K562 (cell line): ENCODE measurements at regions not wholly inside any gene's neighbourhood (a gene's known extent, or its start where the extent isn't known, plus 50 kb on each side); places are given as distances from the start of the nearest gene placed in this dataset.

Source experiments
- ARHGAP35 ChIP-seq: fragments of 450-650 bp; IDR thresholded peaks from 2 replicates; pipeline ENCODE4 v1.6.1; 2018; ENCODE audit not compliant: partially characterized antibody
- ARNT ChIP-seq, 2 experiments: fragments of 450-650 bp; IDR thresholded peaks; 2 replicates each; pipeline ENCODE4 v1.6.1; 2016; ENCODE audit warnings: mild to moderate bottlenecking in 1 of 2
- CEBPB ChIP-seq: fragments of 450-650 bp; IDR thresholded peaks from 2 replicates; pipeline ENCODE4 v1.6.1; 2016; ENCODE audit warnings: missing genetic modification characterization, missing compliant biosample characterization
- CTCF ChIP-seq, 3 experiments: IDR thresholded peaks in 2 of 3; conservative IDR thresholded peaks in 1 of 3; 2 replicates each; pipeline ENCODE4 v1.5.1; 2011 to 2012; ENCODE audit warnings: low read length in 3 of 3, mild to moderate bottlenecking in 3 of 3, control low read depth in 2 of 3, improper control_type of control experiment in 1 of 3, inconsistent platforms in 1 of 3, low read depth in 1 of 3, mixed read lengths in 1 of 3, moderate library complexity in 1 of 3; ENCODE audit not compliant: insufficient read depth in 2 of 3
- NCOR1 ChIP-seq: fragments of 450-650 bp; IDR thresholded peaks from 2 replicates; pipeline ENCODE4 v1.6.1; 2016; ENCODE audit warnings: mild to moderate bottlenecking, moderate library complexity
- NFIC ChIP-seq: fragments of 450-650 bp; IDR thresholded peaks from 2 replicates; pipeline ENCODE4 v1.6.1; 2017; ENCODE audit warnings: mild to moderate bottlenecking, inconsistent platforms
- NR2C2 ChIP-seq, 2 experiments: fragments of 200-800 bp in 1 of 2; sonication (Bioruptor generic) in 1 of 2; sonication (generic) in 1 of 2; formaldehyde crosslinking in 1 of 2; IDR thresholded peaks; 2 replicates each; pipeline versions ENCODE4 v1.6.1 to v1.8.0; 2016 to 2022; ENCODE audit warnings: mild to moderate bottlenecking in 1 of 2, missing compliant biosample characterization in 1 of 2, missing genetic modification characterization in 1 of 2, missing genetic modification reagents in 1 of 2
- SREBF1 ChIP-seq: fragments of 150-350 bp; IDR thresholded peaks from 2 replicates; pipeline ENCODE4 v1.6.1; 2014; ENCODE audit warnings: antibody characterized with exemption, low read depth, low read length, borderline replicate concordance
- SRF ChIP-seq, 2 experiments: fragments of 250-450, 450-650 bp in 1 of 2; sonication (Bioruptor Pico) in 1 of 2; sonication (generic) in 1 of 2; formaldehyde crosslinking; IDR thresholded peaks; 2 replicates each; pipeline versions ENCODE4 v1.5.0 to v1.5.1; 2020 to 2022; ENCODE audit warnings: mild to moderate bottlenecking in 1 of 2, missing genetic modification reagents in 1 of 2
- TAF1 ChIP-seq: IDR thresholded peaks from 2 replicates; pipeline ENCODE4 v1.6.1; 2011; ENCODE audit warnings: mild to moderate bottlenecking, low read length, moderate library complexity; ENCODE audit not compliant: insufficient read depth, control insufficient read depth, severe bottlenecking; ENCODE audit errors: extremely low read depth
- TCF3 ChIP-seq: sonication (generic); formaldehyde crosslinking; IDR thresholded peaks from 2 replicates; pipeline ENCODE4 v1.4.0; 2020; ENCODE audit warnings: mild to moderate bottlenecking, missing genetic modification reagents
- XRCC4 ChIP-seq: IDR thresholded peaks from one replicate; pipeline ENCODE4 v1.6.1; 2011; ENCODE audit not compliant: insufficient read depth, insufficient read length; ENCODE audit errors: extremely low read depth
- ZNF561 ChIP-seq: fragments of 450-650 bp; formaldehyde crosslinking; conservative IDR thresholded peaks from 2 replicates; pipeline ENCODE4 v1.4.0; 2020; ENCODE audit warnings: mild to moderate bottlenecking, moderate library complexity
- ZNF740 ChIP-seq, 3 experiments: fragments of 200-800 bp in 1 of 3; sonication (Bioruptor generic) in 1 of 3; sonication (generic) in 1 of 3; formaldehyde crosslinking in 1 of 3; IDR thresholded peaks; 2 replicates each; pipeline versions ENCODE4 v1.6.1 to v1.8.0; 2016 to 2022; ENCODE audit warnings: mild to moderate bottlenecking in 2 of 3, missing compliant biosample characterization in 2 of 3, missing genetic modification characterization in 2 of 3, missing genetic modification reagents in 1 of 3

GRCh38 chr13:43978688-43979087 is 99.0 kb downstream of the LACC1 start:
- TF ChIP-seq NR2C2 (CRISPR knock-in tag; IDR thresholded peaks at IDR 0.05) = no peak
- no peak for TF ChIP-seq NR2C2 (tag; IDR thresholded peaks at IDR 0.05)
- TF ChIP-seq TCF3 (CRISPR knock-in tag) = no peak
- no peak for TF ChIP-seq CEBPB (tag)
- no peak for TF ChIP-seq ZNF561 (CRISPR knock-in tag)
- TF ChIP-seq NCOR1 = no peak
- TF ChIP-seq TAF1 = no peak
- no peak for TF ChIP-seq ARNT (IDR thresholded peaks at IDR 0.05)
- TF ChIP-seq XRCC4 = no peak
- TF ChIP-seq CTCF (IDR thresholded peaks at IDR 0.05 in 2 of 3, conservative IDR thresholded peaks at IDR 0.05 in 1 of 3; ENCODE audit: insufficient read depth in 2 of 3, low read depth in 1 of 3, low read length in 3 of 3) = no peak
- no peak for TF ChIP-seq ARHGAP35
- no peak for TF ChIP-seq SREBF1
- no peak for TF ChIP-seq SRF (CRISPR knock-in tag; IDR thresholded peaks at IDR 0.05)
- no peak for TF ChIP-seq NFIC
- TF ChIP-seq ZNF740 (CRISPR knock-in tag; IDR thresholded peaks at IDR 0.05) = no peak
- TF ChIP-seq ZNF740 (tag; IDR thresholded peaks at IDR 0.05) = no peak
